Astrocyte of the cerebellum (primary cell): ENCODE measurements at regions not wholly inside any gene's neighbourhood (a gene's known extent, or its start where the extent isn't known, plus 50 kb on each side); places are given as distances from the start of the nearest gene placed in this dataset.

Experiments
- DNase-seq: peaks from one replicate; pipeline ENCODE4 v3.0.0-alpha.2; 2011; ENCODE audit warnings: low read depth
- H3K4me3 ChIP-seq: 2 replicates; pipeline ENCODE4 v1.5.1; 2011; ENCODE audit warnings: mild to moderate bottlenecking, low read depth, low read length, moderate library complexity
- in situ Hi-C: cut with HindIII; loops from 2 replicates; pipeline ENCODE4 v1.10.0; 2017; ENCODE audit warnings: low sequenced_read_pairs
- TF ChIP-seq, protein P1 (sequence below): IDR thresholded peaks from 2 replicates; pipeline ENCODE4 v1.5.1; 2012; ENCODE audit warnings: low read length, low read depth, moderate library complexity, mild to moderate bottlenecking; ENCODE audit errors: missing control alignments

DNA sequence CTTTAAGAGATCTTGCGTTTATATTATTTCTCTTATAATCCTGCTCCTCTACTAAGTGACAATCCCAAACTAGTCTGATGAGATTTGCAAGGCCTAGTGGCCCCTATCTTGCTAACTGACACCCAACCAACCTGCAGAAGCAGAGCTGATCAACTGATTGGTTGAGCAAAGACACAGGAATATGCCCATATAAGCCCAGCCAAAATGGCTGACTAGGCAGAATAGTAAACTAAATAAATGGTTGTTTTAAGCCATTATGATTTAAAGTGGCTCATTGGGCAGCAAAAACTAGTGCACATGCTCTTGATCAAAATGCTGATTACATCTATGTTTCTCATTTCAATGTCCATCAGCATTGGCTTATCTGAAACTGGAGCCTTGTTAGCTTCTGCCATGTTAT is 238.0 kb upstream of the PDE4D start:
- in situ Hi-C loops, result no loop called here
- TF ChIP-seq, protein P1, sequence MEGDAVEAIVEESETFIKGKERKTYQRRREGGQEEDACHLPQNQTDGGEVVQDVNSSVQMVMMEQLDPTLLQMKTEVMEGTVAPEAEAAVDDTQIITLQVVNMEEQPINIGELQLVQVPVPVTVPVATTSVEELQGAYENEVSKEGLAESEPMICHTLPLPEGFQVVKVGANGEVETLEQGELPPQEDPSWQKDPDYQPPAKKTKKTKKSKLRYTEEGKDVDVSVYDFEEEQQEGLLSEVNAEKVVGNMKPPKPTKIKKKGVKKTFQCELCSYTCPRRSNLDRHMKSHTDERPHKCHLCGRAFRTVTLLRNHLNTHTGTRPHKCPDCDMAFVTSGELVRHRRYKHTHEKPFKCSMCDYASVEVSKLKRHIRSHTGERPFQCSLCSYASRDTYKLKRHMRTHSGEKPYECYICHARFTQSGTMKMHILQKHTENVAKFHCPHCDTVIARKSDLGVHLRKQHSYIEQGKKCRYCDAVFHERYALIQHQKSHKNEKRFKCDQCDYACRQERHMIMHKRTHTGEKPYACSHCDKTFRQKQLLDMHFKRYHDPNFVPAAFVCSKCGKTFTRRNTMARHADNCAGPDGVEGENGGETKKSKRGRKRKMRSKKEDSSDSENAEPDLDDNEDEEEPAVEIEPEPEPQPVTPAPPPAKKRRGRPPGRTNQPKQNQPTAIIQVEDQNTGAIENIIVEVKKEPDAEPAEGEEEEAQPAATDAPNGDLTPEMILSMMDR, result no peak
- H3K4me3 ChIP-seq, result no peak overlapping the region
- DNase-seq, result no peak

DNA sequence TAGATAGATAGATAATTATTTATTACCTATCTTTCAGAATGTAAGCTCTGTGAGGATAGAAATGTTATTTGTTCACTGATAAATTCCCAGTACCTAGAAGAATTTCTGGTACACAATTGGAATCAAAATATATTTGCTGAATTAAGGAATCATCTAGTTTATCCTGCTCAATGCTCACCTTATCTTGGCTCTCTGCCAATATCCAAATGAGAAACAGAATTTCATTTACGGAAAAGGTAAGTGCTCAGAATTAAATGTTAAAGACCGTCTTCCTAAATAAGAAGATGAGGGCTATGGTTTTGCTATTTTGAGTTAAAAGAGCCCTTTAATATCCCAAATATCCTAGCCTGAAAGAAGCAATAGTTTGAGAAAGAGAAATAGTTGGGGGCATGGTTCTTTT is 232.1 kb upstream of the PDE4D start:
- DNase-seq, result no peak
- TF ChIP-seq, protein P1, result no peak

DNA sequence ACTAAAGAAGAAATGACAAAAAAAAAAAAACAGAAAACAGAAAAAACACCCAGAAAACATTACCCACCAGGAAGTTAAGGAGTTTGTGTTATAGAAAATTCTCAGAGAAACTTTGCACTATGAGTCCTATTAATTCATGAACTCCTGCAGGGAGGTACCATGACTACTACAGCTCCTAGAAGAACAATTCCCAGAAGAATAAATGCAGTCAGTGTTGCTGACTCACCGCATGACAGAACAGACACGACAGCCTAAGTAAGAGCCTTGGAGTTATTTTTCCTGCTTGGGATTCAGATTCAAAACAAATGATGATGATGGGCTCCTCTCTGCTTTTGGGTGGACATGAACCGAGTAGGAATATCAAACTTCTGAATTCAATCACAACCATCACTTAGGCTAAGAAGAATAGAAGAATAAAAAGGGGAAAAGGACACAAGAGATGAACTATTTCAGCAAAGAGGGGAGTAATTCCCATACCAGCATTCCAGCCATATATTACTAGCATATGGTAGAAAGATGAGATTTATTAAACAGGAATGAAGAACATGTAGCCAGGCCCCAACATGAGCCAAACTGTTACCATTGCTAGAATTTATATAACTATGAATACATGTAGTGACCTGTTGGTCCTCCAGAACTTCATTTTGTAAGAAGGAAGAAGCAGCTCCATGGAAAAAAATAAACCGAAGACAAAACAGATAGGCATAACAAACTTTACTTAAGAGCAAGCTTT is 209.6 kb upstream of the PDE4D start:
- H3K4me3 ChIP-seq, result no peak overlapping the region
- TF ChIP-seq, protein P1, result no peak
- in situ Hi-C loops, result no loop called here
- DNase-seq, result peak; percentile 63

More for the DNA sequence above, 232.1 kb upstream of the PDE4D start:
- no peak overlapping the region for H3K4me3 ChIP-seq
- in situ Hi-C loops, result no loop called here

DNA sequence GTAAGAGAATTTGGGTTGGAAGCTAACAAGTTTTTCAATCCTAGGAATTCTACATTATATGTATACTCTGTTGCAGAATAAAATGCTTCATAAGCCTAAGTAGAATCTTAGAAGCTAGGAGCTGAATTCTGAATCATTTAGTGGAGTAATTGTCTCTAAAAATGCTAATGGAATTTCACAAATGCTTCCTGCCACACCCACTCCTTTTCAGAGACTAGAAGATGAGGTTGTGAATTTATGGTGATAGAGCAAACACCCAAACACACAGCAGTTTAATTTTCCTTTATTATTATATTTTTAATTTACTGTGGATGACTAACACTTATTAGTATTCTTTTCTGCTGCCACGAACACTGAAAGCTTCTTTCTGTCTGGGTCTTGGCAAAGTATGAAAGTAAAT is 208.0 kb upstream of the PDE4D start:
- DNase-seq, result no peak
- TF ChIP-seq, protein P1, result no peak
- in situ Hi-C loops, result no loop called here
- H3K4me3 ChIP-seq, result no peak overlapping the region

DNA sequence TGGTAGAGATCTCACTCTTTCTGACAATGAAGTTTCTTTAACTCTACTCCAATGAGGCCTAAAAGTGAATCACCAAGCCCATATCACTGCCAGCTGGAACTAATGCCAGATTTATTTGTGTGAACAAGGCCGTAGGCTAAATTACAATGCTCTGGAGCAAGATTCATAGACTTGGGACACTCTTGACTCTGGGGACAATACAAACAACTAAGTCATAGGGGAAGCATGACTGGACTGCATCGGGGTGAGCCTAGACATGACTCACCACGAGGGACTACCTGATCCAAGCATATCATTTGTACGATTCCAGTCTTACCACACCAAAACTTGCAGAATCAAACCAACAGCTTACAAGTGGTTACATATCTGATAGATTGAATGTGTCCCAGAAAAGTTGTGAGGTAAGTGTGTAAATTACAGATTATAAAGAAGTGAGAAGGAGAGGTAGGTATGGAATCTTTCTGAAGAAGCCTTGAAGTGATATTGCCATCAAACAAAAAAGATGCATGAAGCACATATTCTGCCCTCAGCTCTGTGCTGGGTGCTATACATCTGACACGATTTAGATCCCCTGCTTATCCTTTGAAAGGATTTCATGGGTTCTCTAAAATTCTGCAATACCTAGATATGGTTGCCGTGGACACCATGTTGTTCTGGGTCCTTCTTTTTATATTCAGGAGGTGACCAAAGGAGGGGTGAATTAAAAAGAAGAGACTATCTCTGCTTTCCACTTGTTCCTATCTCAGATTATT is 199.3 kb upstream of the PDE4D start:
- DNase-seq, result peak; percentile 52
- in situ Hi-C loops, result no loop called here

DNA sequence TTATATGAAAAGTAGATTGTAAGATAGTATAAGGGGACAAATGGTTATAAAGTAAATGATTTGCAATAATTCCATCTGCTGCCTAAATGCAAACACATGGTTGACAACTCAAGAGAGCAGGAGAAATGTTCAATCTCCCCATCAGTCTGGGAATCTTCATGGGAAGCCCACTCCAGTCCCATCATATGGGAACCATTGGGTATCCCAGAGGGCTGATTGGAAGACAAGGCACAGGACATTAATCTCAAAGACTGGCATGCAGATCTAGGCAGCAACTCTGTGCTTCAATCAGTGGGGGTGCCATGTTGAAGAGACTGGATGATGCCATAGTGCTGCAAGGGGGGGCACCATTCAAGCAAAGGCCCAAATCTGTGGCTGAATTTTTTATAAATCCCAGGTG is 193.1 kb upstream of the PDE4D start:
- no peak overlapping the region for H3K4me3 ChIP-seq
- TF ChIP-seq, protein P1, result no peak
- DNase-seq, result no peak
- in situ Hi-C loops, result no loop called here

More for the DNA sequence above, 199.3 kb upstream of the PDE4D start:
- TF ChIP-seq, protein P1, result no peak
- H3K4me3 ChIP-seq, result no peak overlapping the region
